ENCODE measurements at regions not wholly inside any gene's neighbourhood (a gene's known extent, or its start where the extent isn't known, plus 50 kb on each side); places are given as distances from the start of the nearest gene placed in this dataset.

GRCh38 chr7:88664630-88665233 is 94.8 kb upstream of the ZNF804B start:
- Histone ChIP-seq H3K36me3 (no peaks in the 10 kb centered on the region), H3K4me1 (ENCODE audit: insufficient read depth) (no peaks in the 10 kb centered on the region), H3K4me3 (no peak overlapping the region), H3K27ac (no peak overlapping the region), H3K9me3 (no peaks in the 10 kb centered on the region), H3K27me3 (no peaks in the 10 kb centered on the region)
- DNase-seq, result no peak
- 91 to 96% (median 96%) methylated on average over 1 of the region's 1 CpG for WGBS, 3 donors
- intact Hi-C loops (cut with DNase I), result no loop called here
- TF ChIP-seq POLR2A (IDR thresholded peaks at IDR 0.05) (no peak), CTCF (IDR thresholded peaks at IDR 0.05) (no peak), EP300 (IDR thresholded peaks at IDR 0.05) (no peak)

GRCh38 chr7:88661921-88662320 is 97.6 kb upstream of the ZNF804B start:
- intact Hi-C loops (cut with DNase I), result no loop called here
- H3K4me1 ChIP-seq (ENCODE audit: insufficient read depth), result no peaks in the 10 kb centered on the region
- DNase-seq, result no peak
- WGBS, 3 donors, result 84 to 90% (median 86%) methylated on average over 3 of the region's 3 CpGs
- no peak overlapping the region for H3K4me3 ChIP-seq
- no peaks in the 10 kb centered on the region for H3K36me3 ChIP-seq
- no peak for TF ChIP-seq CTCF (IDR thresholded peaks at IDR 0.05)
- TF ChIP-seq POLR2A (IDR thresholded peaks at IDR 0.05), result no peak
- no peaks in the 10 kb centered on the region for H3K27me3 ChIP-seq
- no peaks in the 10 kb centered on the region for H3K9me3 ChIP-seq
- H3K27ac ChIP-seq, result no peak overlapping the region

- no peaks in the 10 kb centered on the region for H3K36me3 ChIP-seq
- TF ChIP-seq EP300 (IDR thresholded peaks at IDR 0.05), result no peak
- no peak for TF ChIP-seq CTCF (IDR thresholded peaks at IDR 0.05)
- TF ChIP-seq POLR2A (IDR thresholded peaks at IDR 0.05), result no peak
- DNase-seq, result no peak
- 39 to 42% (median 40%) methylated on average over 2 of the region's 2 CpGs for WGBS, 3 donors
- H3K4me1 ChIP-seq (ENCODE audit: insufficient read depth), result no peaks in the 10 kb centered on the region
- H3K9me3 ChIP-seq, result no peaks in the 10 kb centered on the region
- no peaks in the 10 kb centered on the region for H3K27me3 ChIP-seq
- no peak overlapping the region for H3K4me3 ChIP-seq
- intact Hi-C loops (cut with DNase I), result no loop called here
- no peak overlapping the region for H3K27ac ChIP-seq
Measured at GRCh38 chr7:88647825-88648224, 111.7 kb upstream of the ZNF804B start.

GRCh38 chr7:88638583-88638982 is 120.9 kb upstream of the ZNF804B start:
- no peak for DNase-seq
- H3K4me1 ChIP-seq (ENCODE audit: insufficient read depth), result no peaks in the 10 kb centered on the region
- H3K36me3 ChIP-seq, result no peaks in the 10 kb centered on the region
- TF ChIP-seq CTCF (IDR thresholded peaks at IDR 0.05) (no peak), EP300 (IDR thresholded peaks at IDR 0.05) (no peak)
- intact Hi-C loops (cut with DNase I), result no loop called here
- H3K27ac ChIP-seq, result no peak overlapping the region
- no peaks in the 10 kb centered on the region for H3K9me3 ChIP-seq
- H3K27me3 ChIP-seq, result no peaks in the 10 kb centered on the region
- WGBS, 3 donors, result 93 to 94% (median 93%) methylated on average over 6 of the region's 6 CpGs
- H3K4me3 ChIP-seq, result no peak overlapping the region

All from ovary (tissue), 7 donors.